HG03095 (cell line): ENCODE measurements at regions not wholly inside any gene's neighbourhood (a gene's known extent, or its start where the extent isn't known, plus 50 kb on each side); places are given as distances from the start of the nearest gene placed in this dataset.

Experiments used
- ATAC-seq: cut with Tn5 transposase; IDR thresholded peaks from one replicate; pipeline ENCODE4 v1.9.1; 2021; ENCODE audit warnings: moderate library complexity; ENCODE audit not compliant: unreplicated experiment

- no peak for ATAC-seq
Measured at GRCh38 chr4:44861756-44862155, 135.4 kb upstream of the GNPDA2 start.

GRCh38 chr4:44859477-44859876 lies 133.1 kb upstream of the GNPDA2 start:
- no peak for ATAC-seq

- no peak for ATAC-seq
Measured at GRCh38 chr4:44848466-44848865, 122.1 kb upstream of the GNPDA2 start.

GRCh38 chr4:44845993-44846392 lies 119.6 kb upstream of the GNPDA2 start:
- ATAC-seq = no peak

GRCh38 chr4:44845309-44845708 lies 119.0 kb upstream of the GNPDA2 start:
- no peak for ATAC-seq

GRCh38 chr4:44842531-44842930 lies 116.2 kb upstream of the GNPDA2 start:
- no peak for ATAC-seq

- ATAC-seq = no peak
Measured at GRCh38 chr4:44817930-44818329, 91.6 kb upstream of the GNPDA2 start.

GRCh38 chr4:44806071-44806470 lies 79.7 kb upstream of the GNPDA2 start:
- no peak for ATAC-seq

GRCh38 chr4:44804301-44804700 lies 77.9 kb upstream of the GNPDA2 start:
- ATAC-seq = no peak

GRCh38 chr4:44801384-44801783 lies 75.0 kb upstream of the GNPDA2 start:
- ATAC-seq = no peak

GRCh38 chr4:44791831-44792230 lies 65.5 kb upstream of the GNPDA2 start:
- ATAC-seq = no peak

- no peak for ATAC-seq
Measured at GRCh38 chr4:44777115-44777514, 50.8 kb upstream of the GNPDA2 start.
